ENCODE measurements at regions not wholly inside any gene's neighbourhood (a gene's known extent, or its start where the extent isn't known, plus 50 kb on each side); places are given as distances from the start of the nearest gene placed in this dataset.
A peak's percentile ranks its signal among the peaks of the same experiment; 100 is the strongest.

DNA sequence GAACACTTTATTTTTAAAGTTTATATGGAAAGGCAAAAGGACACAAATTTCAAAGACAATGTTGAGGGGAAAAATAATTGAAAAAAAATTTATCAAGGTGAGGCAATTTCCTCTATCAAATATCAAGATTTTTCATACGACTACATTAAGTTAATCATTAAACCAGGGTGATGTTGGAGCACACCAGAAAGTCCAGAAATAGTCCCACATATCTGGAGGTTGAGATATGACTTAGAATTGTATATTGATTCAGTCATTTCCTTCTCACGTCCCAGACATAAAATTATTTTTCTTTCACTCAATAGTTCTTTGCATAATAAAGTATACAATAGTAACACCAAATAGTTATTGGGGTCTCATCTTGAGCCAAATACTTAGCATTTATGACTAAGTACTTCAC, 605.1 kb downstream of the NUP35 start:
- Mint-ChIP-seq H3K4me3 (ENCODE audit: unreplicated experiment) (no peak overlapping the region), H3K27me3 (ENCODE audit: insufficient read depth, unreplicated experiment) (no peaks in the 10 kb centered on the region), H3K36me3 (ENCODE audit: insufficient read depth, unreplicated experiment) (no peaks in the 10 kb centered on the region), H3K27ac (ENCODE audit: low read depth, unreplicated experiment) (no peak overlapping the region), H3K9me3 (ENCODE audit: unreplicated experiment) (no peaks in the 10 kb centered on the region), H3K4me1 (ENCODE audit: insufficient read depth, unreplicated experiment) (no peaks in the 10 kb centered on the region)
- TF ChIP-seq, protein P1, sequence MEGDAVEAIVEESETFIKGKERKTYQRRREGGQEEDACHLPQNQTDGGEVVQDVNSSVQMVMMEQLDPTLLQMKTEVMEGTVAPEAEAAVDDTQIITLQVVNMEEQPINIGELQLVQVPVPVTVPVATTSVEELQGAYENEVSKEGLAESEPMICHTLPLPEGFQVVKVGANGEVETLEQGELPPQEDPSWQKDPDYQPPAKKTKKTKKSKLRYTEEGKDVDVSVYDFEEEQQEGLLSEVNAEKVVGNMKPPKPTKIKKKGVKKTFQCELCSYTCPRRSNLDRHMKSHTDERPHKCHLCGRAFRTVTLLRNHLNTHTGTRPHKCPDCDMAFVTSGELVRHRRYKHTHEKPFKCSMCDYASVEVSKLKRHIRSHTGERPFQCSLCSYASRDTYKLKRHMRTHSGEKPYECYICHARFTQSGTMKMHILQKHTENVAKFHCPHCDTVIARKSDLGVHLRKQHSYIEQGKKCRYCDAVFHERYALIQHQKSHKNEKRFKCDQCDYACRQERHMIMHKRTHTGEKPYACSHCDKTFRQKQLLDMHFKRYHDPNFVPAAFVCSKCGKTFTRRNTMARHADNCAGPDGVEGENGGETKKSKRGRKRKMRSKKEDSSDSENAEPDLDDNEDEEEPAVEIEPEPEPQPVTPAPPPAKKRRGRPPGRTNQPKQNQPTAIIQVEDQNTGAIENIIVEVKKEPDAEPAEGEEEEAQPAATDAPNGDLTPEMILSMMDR (IDR thresholded peaks at IDR 0.05; ENCODE audit: unreplicated experiment) = no peak
- ChIA-PET POLR2A (no interaction called here), CTCF (no interaction called here)
- intact Hi-C loops (cut with micrococcal nuclease) = no loop called here
- BruUV-seq (replicated peaks) = no TSS peak
- DNase-seq (ENCODE audit: unreplicated experiment) = no peak

DNA sequence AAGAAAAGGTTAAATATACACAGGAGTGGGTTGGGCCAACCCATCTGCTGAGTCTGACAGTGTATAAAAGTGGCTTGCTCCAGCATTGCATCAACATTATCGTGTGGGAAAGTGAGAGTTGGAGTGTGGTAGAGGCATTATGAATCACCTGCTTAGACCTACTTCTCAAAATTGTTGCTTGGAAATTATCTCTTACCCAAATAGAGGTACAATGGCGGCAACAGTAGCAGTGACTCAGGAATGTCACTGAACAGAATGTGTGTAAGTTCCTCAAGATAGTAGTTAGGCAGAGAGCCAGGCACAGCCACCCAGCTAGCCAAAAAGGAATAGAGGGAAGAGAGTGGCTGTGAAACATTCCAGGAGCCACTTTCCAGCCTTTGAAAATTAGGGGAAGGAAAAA, 616.0 kb downstream of the NUP35 start:
- Mint-ChIP-seq H3K27ac (ENCODE audit: low read depth, unreplicated experiment) (peak overlapping the region; percentile 46), H3K27me3 (ENCODE audit: insufficient read depth, unreplicated experiment) (no peaks in the 10 kb centered on the region), H3K9me3 (ENCODE audit: unreplicated experiment) (no peaks in the 10 kb centered on the region), H3K4me1 (ENCODE audit: insufficient read depth, unreplicated experiment) (no peaks in the 10 kb centered on the region), H3K36me3 (ENCODE audit: insufficient read depth, unreplicated experiment) (no peaks in the 10 kb centered on the region), H3K4me3 (ENCODE audit: unreplicated experiment) (no peak overlapping the region)
- ChIA-PET POLR2A (no interaction called here), CTCF (no interaction called here)
- intact Hi-C loops (cut with micrococcal nuclease) = no loop called here
- no TSS peak for BruUV-seq (replicated peaks)
- no peak for DNase-seq (ENCODE audit: unreplicated experiment)
- TF ChIP-seq, protein P1 (IDR thresholded peaks at IDR 0.05; ENCODE audit: unreplicated experiment) = no peak

DNA sequence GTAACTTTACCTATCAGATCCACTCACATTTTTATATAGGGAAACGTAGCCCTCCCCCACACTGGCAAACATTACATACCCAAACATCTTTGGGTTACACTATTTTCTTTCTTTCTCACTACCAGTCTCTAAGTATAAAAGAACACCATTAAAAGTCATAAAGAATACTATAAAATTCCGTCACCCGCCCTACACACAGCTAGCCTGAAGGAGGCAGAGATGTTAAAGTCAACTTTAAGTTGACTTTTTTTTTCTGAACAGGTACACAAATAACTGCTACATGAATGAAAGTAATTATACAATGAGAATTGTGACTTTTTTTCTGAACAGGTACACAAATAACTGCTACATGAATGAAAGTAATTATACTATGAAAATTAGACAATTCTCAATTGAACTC, 628.3 kb downstream of the NUP35 start:
- TF ChIP-seq, protein P1 (IDR thresholded peaks at IDR 0.05; ENCODE audit: unreplicated experiment) = no peak
- no peaks in the 10 kb centered on the region for H3K27me3 Mint-ChIP-seq (ENCODE audit: insufficient read depth, unreplicated experiment)
- H3K4me1 Mint-ChIP-seq (ENCODE audit: insufficient read depth, unreplicated experiment) = no peaks in the 10 kb centered on the region
- DNase-seq (ENCODE audit: unreplicated experiment) = no peak
- no peak overlapping the region for H3K27ac Mint-ChIP-seq (ENCODE audit: low read depth, unreplicated experiment)
- no peaks in the 10 kb centered on the region for H3K36me3 Mint-ChIP-seq (ENCODE audit: insufficient read depth, unreplicated experiment)
- POLR2A ChIA-PET = no interaction called here
- intact Hi-C loops (cut with micrococcal nuclease) = no loop called here
- CTCF ChIA-PET = no interaction called here
- no peak overlapping the region for H3K4me3 Mint-ChIP-seq (ENCODE audit: unreplicated experiment)
- no peaks in the 10 kb centered on the region for H3K9me3 Mint-ChIP-seq (ENCODE audit: unreplicated experiment)
- no TSS peak for BruUV-seq (replicated peaks)

DNA sequence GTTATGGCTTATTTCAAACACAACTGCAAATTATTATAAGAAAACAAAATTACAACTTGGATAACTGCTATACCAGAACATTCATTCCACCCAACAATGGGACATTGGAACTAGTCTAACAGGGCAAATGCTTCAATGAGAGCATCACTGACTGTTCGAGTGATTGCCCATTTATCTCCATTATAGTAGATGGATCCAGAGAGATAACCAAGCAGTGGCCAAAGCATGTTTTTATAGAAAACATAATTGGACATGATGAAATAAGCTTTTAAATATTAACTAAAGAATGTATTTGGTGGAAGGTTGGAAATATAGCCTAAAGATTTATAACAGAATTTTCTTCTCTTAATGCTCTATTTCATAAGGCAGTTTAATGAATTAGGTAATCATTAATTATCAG, 634.8 kb downstream of the NUP35 start:
- no peaks in the 10 kb centered on the region for H3K4me1 Mint-ChIP-seq (ENCODE audit: insufficient read depth, unreplicated experiment)
- intact Hi-C loops (cut with micrococcal nuclease) = no loop called here
- no peaks in the 10 kb centered on the region for H3K9me3 Mint-ChIP-seq (ENCODE audit: unreplicated experiment)
- no peak overlapping the region for H3K4me3 Mint-ChIP-seq (ENCODE audit: unreplicated experiment)
- H3K27me3 Mint-ChIP-seq (ENCODE audit: insufficient read depth, unreplicated experiment) = no peaks in the 10 kb centered on the region
- no peaks in the 10 kb centered on the region for H3K36me3 Mint-ChIP-seq (ENCODE audit: insufficient read depth, unreplicated experiment)
- no peak for DNase-seq (ENCODE audit: unreplicated experiment)
- TF ChIP-seq, protein P1 (IDR thresholded peaks at IDR 0.05; ENCODE audit: unreplicated experiment) = no peak
- ChIA-PET CTCF (no interaction called here), POLR2A (interaction anchor here (0.6 kb wide), 1 partner anchor 928 kb away, joined by 5 read pairs; no protein-coding TSS in a partner anchor)
- H3K27ac Mint-ChIP-seq (ENCODE audit: low read depth, unreplicated experiment) = no peak overlapping the region
- no TSS peak for BruUV-seq (replicated peaks)

All from MCF 10A (cell line).